ENCODE measurements at regions not wholly inside any gene's neighbourhood (a gene's known extent, or its start where the extent isn't known, plus 50 kb on each side); places are given as distances from the start of the nearest gene placed in this dataset.

DNA sequence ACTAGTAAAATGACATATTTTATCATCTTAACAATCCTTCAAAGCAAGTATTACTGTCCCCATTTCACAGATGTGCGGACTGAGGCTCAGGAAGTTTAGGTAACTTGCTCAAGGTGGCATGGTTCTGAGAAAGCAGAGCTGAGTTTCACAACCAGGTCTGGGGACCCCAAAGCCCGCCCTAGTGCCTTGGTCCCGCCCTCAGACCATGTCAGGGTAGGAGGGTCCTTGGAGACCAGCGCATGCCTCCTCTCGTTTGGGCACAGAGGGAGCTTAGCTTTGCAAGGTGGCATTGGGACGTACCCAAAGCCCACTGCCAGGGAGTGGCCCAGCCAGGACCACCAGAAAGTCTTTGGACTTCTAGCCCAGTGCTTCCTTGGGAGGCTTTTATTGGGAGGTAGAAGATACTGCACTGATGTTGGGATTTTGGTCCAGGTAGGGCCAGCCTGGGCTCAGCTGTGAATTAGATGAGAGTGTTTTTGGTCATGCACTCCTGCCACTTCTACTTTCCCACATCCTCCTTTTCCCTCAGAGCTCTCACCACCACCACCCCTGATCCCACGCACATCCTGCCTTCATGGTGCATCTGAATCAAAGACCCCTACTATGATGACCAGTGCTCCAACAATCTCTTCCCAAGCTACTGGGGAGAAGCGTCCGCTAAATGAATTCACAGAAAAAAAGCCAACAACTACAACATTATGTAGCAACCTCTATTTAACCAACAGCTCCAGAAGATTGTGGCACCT, 307.9 kb downstream of the TLE3 start:
- TF ChIP-seq CTCF (IDR thresholded peaks at IDR 0.05; ENCODE audit: partially characterized antibody, unreplicated experiment) = no peak
- peaks cover 11% of the 10 kb centered on the region for H3K36me3 Mint-ChIP-seq (ENCODE audit: unreplicated experiment)
- H3K4me1 Mint-ChIP-seq (ENCODE audit: low read depth, unreplicated experiment) = no peaks in the 10 kb centered on the region
- no peaks in the 10 kb centered on the region for H3K9me3 Mint-ChIP-seq (ENCODE audit: unreplicated experiment)
- H3K27ac Mint-ChIP-seq (ENCODE audit: unreplicated experiment) = no peak overlapping the region
- no peak for DNase-seq
- peaks cover 4% of the 10 kb centered on the region for H3K27me3 Mint-ChIP-seq (ENCODE audit: unreplicated experiment)
- H3K4me3 Mint-ChIP-seq (ENCODE audit: unreplicated experiment) = no peak overlapping the region

- TF ChIP-seq CTCF (IDR thresholded peaks at IDR 0.05; ENCODE audit: partially characterized antibody, unreplicated experiment) = no peak
- H3K27me3 Mint-ChIP-seq (ENCODE audit: unreplicated experiment) = peaks cover 3% of the 10 kb centered on the region
Observed at GRCh38 chr15:69790632-69791031, 307.1 kb downstream of the TLE3 start.

GRCh38 chr15:69792823-69793222, 304.9 kb downstream of the TLE3 start:
- Mint-ChIP-seq H3K9me3 (ENCODE audit: unreplicated experiment) (no peaks in the 10 kb centered on the region), H3K4me3 (ENCODE audit: unreplicated experiment) (no peak overlapping the region), H3K36me3 (ENCODE audit: unreplicated experiment) (peaks cover 7% of the 10 kb centered on the region), H3K27ac (ENCODE audit: unreplicated experiment) (no peak overlapping the region), H3K27me3 (ENCODE audit: unreplicated experiment) (peaks cover 2% of the 10 kb centered on the region), H3K4me1 (ENCODE audit: low read depth, unreplicated experiment) (no peaks in the 10 kb centered on the region)
- DNase-seq = no peak
- TF ChIP-seq CTCF (IDR thresholded peaks at IDR 0.05; ENCODE audit: partially characterized antibody, unreplicated experiment) = no peak

More at GRCh38 chr15:69790632-69791031, 307.1 kb downstream of the TLE3 start:
- no peak for DNase-seq
- Mint-ChIP-seq H3K27ac (ENCODE audit: unreplicated experiment) (no peak overlapping the region), H3K36me3 (ENCODE audit: unreplicated experiment) (peaks cover 11% of the 10 kb centered on the region), H3K4me3 (ENCODE audit: unreplicated experiment) (no peak overlapping the region), H3K4me1 (ENCODE audit: low read depth, unreplicated experiment) (no peaks in the 10 kb centered on the region), H3K9me3 (ENCODE audit: unreplicated experiment) (no peaks in the 10 kb centered on the region)

- Mint-ChIP-seq H3K36me3 (ENCODE audit: unreplicated experiment) (peaks cover 7% of the 10 kb centered on the region), H3K4me3 (ENCODE audit: unreplicated experiment) (no peak overlapping the region), H3K4me1 (ENCODE audit: low read depth, unreplicated experiment) (no peaks in the 10 kb centered on the region), H3K27ac (ENCODE audit: unreplicated experiment) (no peak overlapping the region), H3K27me3 (ENCODE audit: unreplicated experiment) (peaks cover 2% of the 10 kb centered on the region), H3K9me3 (ENCODE audit: unreplicated experiment) (no peaks in the 10 kb centered on the region)
- no peak for TF ChIP-seq CTCF (IDR thresholded peaks at IDR 0.05; ENCODE audit: partially characterized antibody, unreplicated experiment)
- DNase-seq = no peak
Observed at GRCh38 chr15:69793431-69793780, 304.3 kb downstream of the TLE3 start.

GRCh38 chr15:69793781-69794451, 303.8 kb downstream of the TLE3 start:
- H3K27ac Mint-ChIP-seq (ENCODE audit: unreplicated experiment) = no peak overlapping the region
- H3K36me3 Mint-ChIP-seq (ENCODE audit: unreplicated experiment) = peaks cover 7% of the 10 kb centered on the region
- no peak for TF ChIP-seq CTCF (IDR thresholded peaks at IDR 0.05; ENCODE audit: partially characterized antibody, unreplicated experiment)
- no peak overlapping the region for H3K4me3 Mint-ChIP-seq (ENCODE audit: unreplicated experiment)
- no peak for DNase-seq
- H3K27me3 Mint-ChIP-seq (ENCODE audit: unreplicated experiment) = peaks cover 2% of the 10 kb centered on the region
- H3K9me3 Mint-ChIP-seq (ENCODE audit: unreplicated experiment) = no peaks in the 10 kb centered on the region
- no peaks in the 10 kb centered on the region for H3K4me1 Mint-ChIP-seq (ENCODE audit: low read depth, unreplicated experiment)

Data from glutamatergic neuron (in vitro differentiated cells).